ENCODE measurements at regions not wholly inside any gene's neighbourhood (a gene's known extent, or its start where the extent isn't known, plus 50 kb on each side); places are given as distances from the start of the nearest gene placed in this dataset.
A peak's percentile ranks its signal among the peaks of the same experiment; 100 is the strongest.

- H3K4me2 ChIP-seq (ENCODE audit: low read depth, low read length): no peak overlapping the region
- FAIRE-seq: no peak
- peaks cover 85% of the 10 kb centered on the region for H3K9me3 ChIP-seq (ENCODE audit: low read length)
- no peaks in the 10 kb centered on the region for H4K20me1 ChIP-seq (ENCODE audit: insufficient read depth, low read length)
- no peak for TF ChIP-seq CENPX (CRISPR knock-in tag; IDR thresholded peaks at IDR 0.05)
- TF ChIP-seq ATF7 (IDR thresholded peaks at IDR 0.05): peak; percentile 50; the same call in 1 of the 2 replicates
- no peak for TF ChIP-seq ATF7 (CRISPR knock-in tag; IDR thresholded peaks at IDR 0.05)
- H2AFZ ChIP-seq (ENCODE audit: low read length): no peak overlapping the region
- BruUV-seq (replicated peaks): no TSS peak
- no peaks in the 10 kb centered on the region for H3K27me3 ChIP-seq (ENCODE audit: control insufficient read depth in 1 of 2, insufficient read depth in 2 of 2, low read length in 2 of 2)
- 0% methylated on average over 3 of the region's 3 CpGs for WGBS (ENCODE audit: low lambda C conversion rate)
- no peak overlapping the region for H3K27ac ChIP-seq (ENCODE audit: extremely low read length, insufficient read depth, low read length)
- H3K79me2 ChIP-seq (ENCODE audit: insufficient read depth, low read length): no peaks in the 10 kb centered on the region
- in situ Hi-C loops (cut with HindIII; ENCODE audit: extremely low pct_ligation_motif_present, low pct_unique_long_range_greater_than_20kb): no loop called here
- H3K4me3 ChIP-seq (replicated peaks in 1 of 3; ENCODE audit: insufficient read depth in 1 of 3, low read depth in 2 of 3, low read length in 3 of 3): no peak overlapping the region
- intact Hi-C loops (cut with micrococcal nuclease; ENCODE audit: unreplicated experiment): no loop called here
- no peaks in the 10 kb centered on the region for H3K4me1 ChIP-seq (ENCODE audit: insufficient read depth, low read length)
- ATAC-seq: no peak
- H3K36me3 ChIP-seq (replicated peaks in 1 of 2; ENCODE audit: control insufficient read depth in 1 of 2, insufficient read depth in 2 of 2, low read length in 2 of 2): no peaks in the 10 kb centered on the region
- no peak for DNase-seq (ENCODE audit: low spot score)
- CTCF ChIA-PET (ENCODE audit: low intra/inter-chr PET ratio, low total read pairs): no interaction called here
- POLR2A ChIA-PET: no interaction called here
- H3K9ac ChIP-seq (ENCODE audit: insufficient read depth, low read depth, low read length): no peak overlapping the region
Measured at GRCh38 chr14:97523936-97524335, 726.8 kb downstream of the VRK1 start.

DNA sequence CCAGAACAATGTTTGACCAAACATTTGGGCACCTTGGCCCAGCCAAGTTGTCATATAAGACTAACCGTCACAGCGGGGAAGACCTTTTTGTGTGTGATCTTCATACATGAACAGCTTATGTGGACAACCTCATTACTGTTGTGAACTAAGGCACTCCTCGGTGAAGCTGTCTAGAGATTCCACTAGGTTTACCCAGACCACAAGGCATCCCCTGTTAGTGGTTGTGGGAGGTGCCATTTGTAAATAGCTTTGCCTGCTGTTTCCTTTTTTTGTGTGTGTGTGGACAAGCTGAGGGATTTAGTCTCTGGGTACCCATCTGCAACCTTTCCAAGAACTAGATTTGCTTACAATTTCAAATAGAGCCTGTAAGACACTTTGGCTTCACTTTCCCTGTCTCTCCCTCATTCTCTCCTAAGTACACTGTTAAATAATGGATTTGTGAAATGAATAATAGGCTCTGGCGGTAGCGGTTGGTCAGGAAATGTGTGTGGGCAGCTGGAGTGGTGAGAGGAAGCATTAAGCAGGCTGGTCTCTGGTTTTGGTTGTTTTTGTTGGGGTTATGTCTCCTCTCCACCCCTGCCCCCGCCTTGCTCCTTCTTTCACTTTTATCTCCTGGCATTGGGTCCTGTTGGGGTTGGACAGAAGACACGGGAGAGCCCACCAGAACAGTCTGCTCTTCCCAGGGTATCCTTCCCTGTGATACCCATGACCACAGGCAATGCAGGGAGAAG is 727.6 kb downstream of the VRK1 start:
- DNase-seq (ENCODE audit: low spot score) (no peak), ATAC-seq (no peak), FAIRE-seq (no peak)
- ChIA-PET CTCF (ENCODE audit: low intra/inter-chr PET ratio, low total read pairs) (no interaction called here), POLR2A (no interaction called here)
- Histone ChIP-seq H2AFZ (ENCODE audit: low read length) (no peak overlapping the region), H3K27me3 (ENCODE audit: control insufficient read depth in 1 of 2, insufficient read depth in 2 of 2, low read length in 2 of 2) (no peaks in the 10 kb centered on the region), H3K4me2 (ENCODE audit: low read depth, low read length) (no peak overlapping the region), H3K9me3 (ENCODE audit: low read length) (peaks cover 78% of the 10 kb centered on the region), H3K27ac (ENCODE audit: extremely low read length, insufficient read depth, low read length) (no peak overlapping the region), H3K9ac (ENCODE audit: insufficient read depth, low read depth, low read length) (no peak overlapping the region), H3K36me3 (replicated peaks in 1 of 2; ENCODE audit: control insufficient read depth in 1 of 2, insufficient read depth in 2 of 2, low read length in 2 of 2) (no peaks in the 10 kb centered on the region), H3K79me2 (ENCODE audit: insufficient read depth, low read length) (no peaks in the 10 kb centered on the region), H3K4me1 (ENCODE audit: insufficient read depth, low read length) (no peaks in the 10 kb centered on the region), H3K4me3 (replicated peaks in 1 of 3; ENCODE audit: insufficient read depth in 1 of 3, low read depth in 2 of 3, low read length in 3 of 3) (no peak overlapping the region), H4K20me1 (ENCODE audit: insufficient read depth, low read length) (no peaks in the 10 kb centered on the region)
- WGBS (ENCODE audit: low lambda C conversion rate): 35% methylated on average over 6 of the region's 7 CpGs
- no TSS peak for BruUV-seq (replicated peaks)
- in situ Hi-C loops (cut with HindIII; ENCODE audit: extremely low pct_ligation_motif_present, low pct_unique_long_range_greater_than_20kb) (no loop called here), intact Hi-C loops (cut with micrococcal nuclease; ENCODE audit: unreplicated experiment) (no loop called here)
- TF ChIP-seq ZNF883 (CRISPR knock-in tag; IDR thresholded peaks at IDR 0.05; ENCODE audit: not compliant biosample characterization) (no peak), ZFP1 (CRISPR knock-in tag; IDR thresholded peaks at IDR 0.05) (no peak), ZNF776 (CRISPR knock-in tag; IDR thresholded peaks at IDR 0.05) (no peak), FIP1L1 (IDR thresholded peaks at IDR 0.05; ENCODE audit: borderline replicate concordance, insufficient read depth, low read depth, low read length) (no peak), SP4 (CRISPR knock-in tag; IDR thresholded peaks at IDR 0.05) (no peak), THAP11 (CRISPR knock-in tag; IDR thresholded peaks at IDR 0.05) (no peak)
- TF ChIP-seq, protein P1, sequence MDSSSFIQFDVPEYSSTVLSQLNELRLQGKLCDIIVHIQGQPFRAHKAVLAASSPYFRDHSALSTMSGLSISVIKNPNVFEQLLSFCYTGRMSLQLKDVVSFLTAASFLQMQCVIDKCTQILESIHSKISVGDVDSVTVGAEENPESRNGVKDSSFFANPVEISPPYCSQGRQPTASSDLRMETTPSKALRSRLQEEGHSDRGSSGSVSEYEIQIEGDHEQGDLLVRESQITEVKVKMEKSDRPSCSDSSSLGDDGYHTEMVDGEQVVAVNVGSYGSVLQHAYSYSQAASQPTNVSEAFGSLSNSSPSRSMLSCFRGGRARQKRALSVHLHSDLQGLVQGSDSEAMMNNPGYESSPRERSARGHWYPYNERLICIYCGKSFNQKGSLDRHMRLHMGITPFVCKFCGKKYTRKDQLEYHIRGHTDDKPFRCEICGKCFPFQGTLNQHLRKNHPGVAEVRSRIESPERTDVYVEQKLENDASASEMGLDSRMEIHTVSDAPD (CRISPR knock-in tag; IDR thresholded peaks at IDR 0.05): no peak
- TF ChIP-seq, protein P2, sequence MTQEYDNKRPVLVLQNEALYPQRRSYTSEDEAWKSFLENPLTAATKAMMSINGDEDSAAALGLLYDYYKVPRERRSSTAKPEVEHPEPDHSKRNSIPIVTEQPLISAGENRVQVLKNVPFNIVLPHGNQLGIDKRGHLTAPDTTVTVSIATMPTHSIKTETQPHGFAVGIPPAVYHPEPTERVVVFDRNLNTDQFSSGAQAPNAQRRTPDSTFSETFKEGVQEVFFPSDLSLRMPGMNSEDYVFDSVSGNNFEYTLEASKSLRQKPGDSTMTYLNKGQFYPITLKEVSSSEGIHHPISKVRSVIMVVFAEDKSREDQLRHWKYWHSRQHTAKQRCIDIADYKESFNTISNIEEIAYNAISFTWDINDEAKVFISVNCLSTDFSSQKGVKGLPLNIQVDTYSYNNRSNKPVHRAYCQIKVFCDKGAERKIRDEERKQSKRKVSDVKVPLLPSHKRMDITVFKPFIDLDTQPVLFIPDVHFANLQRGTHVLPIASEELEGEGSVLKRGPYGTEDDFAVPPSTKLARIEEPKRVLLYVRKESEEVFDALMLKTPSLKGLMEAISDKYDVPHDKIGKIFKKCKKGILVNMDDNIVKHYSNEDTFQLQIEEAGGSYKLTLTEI (CRISPR knock-in tag; conservative IDR thresholded peaks at IDR 0.05): no peak
- TF ChIP-seq, protein P3, sequence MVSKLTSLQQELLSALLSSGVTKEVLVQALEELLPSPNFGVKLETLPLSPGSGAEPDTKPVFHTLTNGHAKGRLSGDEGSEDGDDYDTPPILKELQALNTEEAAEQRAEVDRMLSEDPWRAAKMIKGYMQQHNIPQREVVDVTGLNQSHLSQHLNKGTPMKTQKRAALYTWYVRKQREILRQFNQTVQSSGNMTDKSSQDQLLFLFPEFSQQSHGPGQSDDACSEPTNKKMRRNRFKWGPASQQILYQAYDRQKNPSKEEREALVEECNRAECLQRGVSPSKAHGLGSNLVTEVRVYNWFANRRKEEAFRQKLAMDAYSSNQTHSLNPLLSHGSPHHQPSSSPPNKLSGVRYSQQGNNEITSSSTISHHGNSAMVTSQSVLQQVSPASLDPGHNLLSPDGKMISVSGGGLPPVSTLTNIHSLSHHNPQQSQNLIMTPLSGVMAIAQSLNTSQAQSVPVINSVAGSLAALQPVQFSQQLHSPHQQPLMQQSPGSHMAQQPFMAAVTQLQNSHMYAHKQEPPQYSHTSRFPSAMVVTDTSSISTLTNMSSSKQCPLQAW (CRISPR knock-in tag; IDR thresholded peaks at IDR 0.05): no peak
- TF ChIP-seq, protein P4, sequence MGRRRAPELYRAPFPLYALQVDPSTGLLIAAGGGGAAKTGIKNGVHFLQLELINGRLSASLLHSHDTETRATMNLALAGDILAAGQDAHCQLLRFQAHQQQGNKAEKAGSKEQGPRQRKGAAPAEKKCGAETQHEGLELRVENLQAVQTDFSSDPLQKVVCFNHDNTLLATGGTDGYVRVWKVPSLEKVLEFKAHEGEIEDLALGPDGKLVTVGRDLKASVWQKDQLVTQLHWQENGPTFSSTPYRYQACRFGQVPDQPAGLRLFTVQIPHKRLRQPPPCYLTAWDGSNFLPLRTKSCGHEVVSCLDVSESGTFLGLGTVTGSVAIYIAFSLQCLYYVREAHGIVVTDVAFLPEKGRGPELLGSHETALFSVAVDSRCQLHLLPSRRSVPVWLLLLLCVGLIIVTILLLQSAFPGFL (CRISPR knock-in tag; IDR thresholded peaks at IDR 0.05): no peak

Data from HepG2 (cell line).